H1 (cell line): ENCODE measurements at regions not wholly inside any gene's neighbourhood (a gene's known extent, or its start where the extent isn't known, plus 50 kb on each side); places are given as distances from the start of the nearest gene placed in this dataset.

ENCODE experiments used
- CTCF ChIP-seq, 3 experiments: IDR thresholded peaks; 1 replicate in 2 of 3; 2 replicates in 1 of 3; pipeline versions ENCODE4 v1.5.1 to v1.6.1; 2011; ENCODE audit warnings: low read length in 3 of 3, mild to moderate bottlenecking in 3 of 3, inconsistent platforms in 2 of 3, low read depth in 1 of 3, moderate library complexity in 1 of 3; ENCODE audit not compliant: insufficient read depth in 1 of 3; ENCODE audit errors: control extremely low read depth in 1 of 3
- JUND ChIP-seq: IDR thresholded peaks from 2 replicates; pipeline ENCODE4 v1.6.1; 2011; ENCODE audit warnings: mild to moderate bottlenecking, improper control_type of control experiment, low read length
- NRF1 ChIP-seq: IDR thresholded peaks from 2 replicates; pipeline ENCODE4 v1.6.1; 2011; ENCODE audit warnings: mild to moderate bottlenecking, low read depth, low read length, improper control_type of control experiment
- POLR2A ChIP-seq, 2 experiments: IDR thresholded peaks; 1 replicate in 1 of 2; 2 replicates in 1 of 2; pipeline ENCODE4 v1.6.1; 2011; ENCODE audit warnings: low read depth in 2 of 2, low read length in 2 of 2, mild to moderate bottlenecking in 2 of 2; ENCODE audit errors: control extremely low read depth in 1 of 2
- SP2 ChIP-seq: IDR thresholded peaks from 2 replicates; pipeline ENCODE4 v1.6.1; 2012; ENCODE audit warnings: mild to moderate bottlenecking, low read length, inconsistent platforms
- USF2 ChIP-seq: IDR thresholded peaks from 2 replicates; pipeline ENCODE4 v1.6.1; 2011; ENCODE audit warnings: low read length, improper control_type of control experiment

- no peak for TF ChIP-seq CTCF (IDR thresholded peaks at IDR 0.05; ENCODE audit: control extremely low read depth in 1 of 3, insufficient read depth in 1 of 3, low read depth in 1 of 3, low read length in 3 of 3)
- TF ChIP-seq USF2: no peak
- TF ChIP-seq POLR2A (IDR thresholded peaks at IDR 0.05; ENCODE audit: control extremely low read depth in 1 of 2, low read depth in 2 of 2, low read length in 2 of 2): no peak
- no peak for TF ChIP-seq SP2
- TF ChIP-seq NRF1: no peak
- no peak for TF ChIP-seq JUND
Observed at GRCh38 chr17:34451313-34451712, 88.3 kb upstream of the CCL1 start.
